Fibroblast of lung (primary cell): ENCODE measurements at regions not wholly inside any gene's neighbourhood (a gene's known extent, or its start where the extent isn't known, plus 50 kb on each side); places are given as distances from the start of the nearest gene placed in this dataset.
A peak's percentile ranks its signal among the peaks of the same experiment; 100 is the strongest.

Experiments used
- DNase-seq, 2 donors: peaks; one replicate each; pipeline versions ENCODE4 v3.0.0 to v3.0.0-alpha.2; 2010; ENCODE audit warnings: low read depth in 2 of 2
- H2AFZ ChIP-seq: 2 replicates; pipeline ENCODE4 v1.5.1; 2012; ENCODE audit warnings: low read length, control low read depth, inconsistent platforms
- H3K27ac ChIP-seq: 2 replicates; pipeline ENCODE4 v1.5.1; 2011; ENCODE audit warnings: low read length, control low read depth; ENCODE audit not compliant: insufficient read depth
- H3K27me3 ChIP-seq: 2 replicates; pipeline ENCODE4 v1.5.1; 2011; ENCODE audit warnings: mild to moderate bottlenecking, low read length; ENCODE audit not compliant: control insufficient read depth, insufficient read depth
- H3K36me3 ChIP-seq: 2 replicates; pipeline ENCODE4 v1.5.1; 2011; ENCODE audit warnings: low read length; ENCODE audit not compliant: control insufficient read depth, insufficient read depth
- H3K4me1 ChIP-seq: 2 replicates; pipeline ENCODE4 v1.5.1; 2011; ENCODE audit warnings: low read length; ENCODE audit not compliant: control insufficient read depth, insufficient read depth; ENCODE audit errors: extremely low read depth
- H3K4me2 ChIP-seq: 2 replicates; pipeline ENCODE4 v1.5.1; 2011; ENCODE audit warnings: low read length, control low read depth; ENCODE audit not compliant: insufficient read depth; ENCODE audit errors: extremely low read depth
- H3K4me3 ChIP-seq, 4 experiments: fragments of 200-600 bp in 1 of 4; sonication (generic) in 1 of 4; replicated peaks in 1 of 4; 2 replicates each; pipeline ENCODE4 v1.5.1; 2011 to 2016; ENCODE audit warnings: low read length in 4 of 4, low read depth in 3 of 4, mild to moderate bottlenecking in 3 of 4, control low read depth in 2 of 4, inconsistent platforms in 1 of 4, mixed read lengths in 1 of 4; ENCODE audit not compliant: insufficient read depth in 1 of 4; ENCODE audit errors: control extremely low read depth in 1 of 4
- H3K79me2 ChIP-seq: 2 replicates; pipeline ENCODE4 v1.5.1; 2012; ENCODE audit warnings: mild to moderate bottlenecking, low read length, inconsistent platforms; ENCODE audit not compliant: control insufficient read depth, insufficient read depth
- H3K9ac ChIP-seq: 2 replicates; pipeline ENCODE4 v1.5.1; 2011; ENCODE audit warnings: mild to moderate bottlenecking, low read length, control low read depth; ENCODE audit not compliant: insufficient read depth
- H3K9me3 ChIP-seq: 2 replicates; pipeline ENCODE4 v1.5.1; 2012; ENCODE audit warnings: low read depth, low read length; ENCODE audit not compliant: control insufficient read depth, insufficient read depth
- H4K20me1 ChIP-seq: 2 replicates; pipeline ENCODE4 v1.5.1; 2011; ENCODE audit warnings: low read length; ENCODE audit not compliant: control insufficient read depth, insufficient read depth; ENCODE audit errors: extremely low read depth
- EZH2 ChIP-seq: IDR thresholded peaks from 2 replicates; pipeline ENCODE4 v1.5.1; 2012; ENCODE audit warnings: low read length, control low read depth, mild to moderate bottlenecking; ENCODE audit errors: missing control alignments
- TF ChIP-seq, protein P1 (sequence below), 2 donors: IDR thresholded peaks in 1 of 2; conservative IDR thresholded peaks in 1 of 2; 1 replicate in 1 of 2; 2 replicates in 1 of 2; pipeline ENCODE4 v1.5.1; 2011 to 2012; ENCODE audit warnings: low read length in 2 of 2, control low read depth in 1 of 2, inconsistent platforms in 1 of 2, low read depth in 1 of 2, mild to moderate bottlenecking in 1 of 2

DNA sequence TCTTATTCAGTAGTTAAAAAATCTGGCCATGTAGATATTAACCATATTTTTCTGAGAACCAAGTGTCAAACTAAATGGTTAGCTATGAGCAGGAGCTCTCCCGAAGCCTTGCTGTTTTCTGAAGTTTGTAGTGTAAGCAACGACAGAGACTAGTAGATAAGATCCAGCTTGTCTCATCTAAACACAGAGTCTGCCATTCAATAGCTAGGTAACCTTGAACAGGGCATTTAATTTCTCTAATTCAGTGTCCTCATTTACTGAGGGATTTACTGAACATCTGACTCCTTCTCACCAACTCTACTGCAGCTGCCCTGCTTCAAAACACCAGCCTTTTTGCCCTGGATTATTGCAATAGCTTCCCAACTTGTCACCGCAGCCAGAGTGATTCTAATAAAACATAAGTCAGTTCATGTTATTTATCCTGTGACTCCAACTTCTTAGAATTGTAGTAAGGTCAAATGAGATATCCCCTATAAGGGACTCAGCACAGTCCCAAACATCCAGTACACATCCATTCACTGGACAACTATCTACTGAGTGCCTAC lies 337.0 kb downstream of the PLK2 start:
- no peak overlapping the region for H3K27ac ChIP-seq
- no peak for DNase-seq
- H3K79me2 ChIP-seq, result no peaks in the 10 kb centered on the region
- no peaks in the 10 kb centered on the region for H3K36me3 ChIP-seq
- H2AFZ ChIP-seq, result no peak overlapping the region
- no peaks in the 10 kb centered on the region for H4K20me1 ChIP-seq
- H3K4me2 ChIP-seq, result no peak overlapping the region
- TF ChIP-seq EZH2, result no peak
- TF ChIP-seq, protein P1, sequence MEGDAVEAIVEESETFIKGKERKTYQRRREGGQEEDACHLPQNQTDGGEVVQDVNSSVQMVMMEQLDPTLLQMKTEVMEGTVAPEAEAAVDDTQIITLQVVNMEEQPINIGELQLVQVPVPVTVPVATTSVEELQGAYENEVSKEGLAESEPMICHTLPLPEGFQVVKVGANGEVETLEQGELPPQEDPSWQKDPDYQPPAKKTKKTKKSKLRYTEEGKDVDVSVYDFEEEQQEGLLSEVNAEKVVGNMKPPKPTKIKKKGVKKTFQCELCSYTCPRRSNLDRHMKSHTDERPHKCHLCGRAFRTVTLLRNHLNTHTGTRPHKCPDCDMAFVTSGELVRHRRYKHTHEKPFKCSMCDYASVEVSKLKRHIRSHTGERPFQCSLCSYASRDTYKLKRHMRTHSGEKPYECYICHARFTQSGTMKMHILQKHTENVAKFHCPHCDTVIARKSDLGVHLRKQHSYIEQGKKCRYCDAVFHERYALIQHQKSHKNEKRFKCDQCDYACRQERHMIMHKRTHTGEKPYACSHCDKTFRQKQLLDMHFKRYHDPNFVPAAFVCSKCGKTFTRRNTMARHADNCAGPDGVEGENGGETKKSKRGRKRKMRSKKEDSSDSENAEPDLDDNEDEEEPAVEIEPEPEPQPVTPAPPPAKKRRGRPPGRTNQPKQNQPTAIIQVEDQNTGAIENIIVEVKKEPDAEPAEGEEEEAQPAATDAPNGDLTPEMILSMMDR (conservative IDR thresholded peaks at IDR 0.05 in 1 of 2, IDR thresholded peaks at IDR 0.05 in 1 of 2; ENCODE audit: low read depth in 1 of 2, low read length in 2 of 2), result no peak
- H3K9ac ChIP-seq, result no peak overlapping the region
- H3K27me3 ChIP-seq, result no peaks in the 10 kb centered on the region
- no peaks in the 10 kb centered on the region for H3K4me1 ChIP-seq
- no peaks in the 10 kb centered on the region for H3K9me3 ChIP-seq
- H3K4me3 ChIP-seq, result no peak overlapping the region

DNA sequence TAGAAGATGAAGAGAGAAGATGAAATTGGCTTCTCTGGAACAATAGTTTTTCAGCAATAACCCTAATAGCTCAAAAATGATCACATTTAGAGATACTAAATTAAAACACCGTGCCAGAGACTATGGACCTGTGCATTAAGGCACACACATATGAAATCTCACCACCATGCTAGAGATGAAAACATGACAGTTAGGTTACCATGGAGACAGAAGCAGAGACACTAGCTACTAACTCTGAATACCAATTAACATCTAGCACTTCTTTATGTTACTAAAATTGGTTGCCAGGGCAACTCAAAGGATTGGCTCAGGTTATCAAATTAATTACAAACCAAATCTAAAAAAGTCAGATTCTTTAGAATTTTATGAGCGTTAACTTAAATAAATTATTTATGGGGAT lies 337.7 kb downstream of the PLK2 start:
- Histone ChIP-seq H2AFZ (no peak overlapping the region), H3K4me1 (no peaks in the 10 kb centered on the region), H4K20me1 (no peaks in the 10 kb centered on the region), H3K4me3 (no peak overlapping the region), H3K79me2 (no peaks in the 10 kb centered on the region), H3K4me2 (no peak overlapping the region), H3K36me3 (no peaks in the 10 kb centered on the region), H3K27ac (no peak overlapping the region), H3K27me3 (no peaks in the 10 kb centered on the region), H3K9ac (no peak overlapping the region), H3K9me3 (no peaks in the 10 kb centered on the region)
- TF ChIP-seq, protein P1 (conservative IDR thresholded peaks at IDR 0.05 in 1 of 2, IDR thresholded peaks at IDR 0.05 in 1 of 2; ENCODE audit: low read depth in 1 of 2, low read length in 2 of 2), result no peak
- TF ChIP-seq EZH2, result no peak
- DNase-seq, result no peak

DNA sequence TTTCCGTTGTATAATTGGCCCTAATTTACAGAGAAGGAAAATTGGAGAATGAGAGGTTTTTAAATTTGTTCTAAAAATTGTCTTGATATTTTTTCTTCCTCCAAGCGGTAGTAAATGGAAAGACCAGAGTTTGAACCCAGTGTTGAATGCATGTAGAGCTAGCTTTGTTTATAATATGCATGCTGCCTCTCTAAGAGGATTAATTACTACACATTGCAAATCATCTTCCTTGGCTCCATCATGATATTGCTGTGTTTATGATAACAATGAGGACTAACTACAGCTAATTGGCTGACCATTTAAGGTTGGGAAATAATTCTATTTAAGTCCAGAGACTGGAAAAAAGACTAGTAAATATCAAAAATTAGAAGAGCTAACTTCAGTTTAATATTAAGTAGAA lies 338.5 kb downstream of the PLK2 start:
- no peak overlapping the region for H3K9ac ChIP-seq
- H3K79me2 ChIP-seq, result no peaks in the 10 kb centered on the region
- peak in 1 of 2 donors; percentile 36 for DNase-seq
- H3K4me1 ChIP-seq, result no peaks in the 10 kb centered on the region
- no peak overlapping the region for H3K4me2 ChIP-seq
- TF ChIP-seq, protein P1 (conservative IDR thresholded peaks at IDR 0.05 in 1 of 2, IDR thresholded peaks at IDR 0.05 in 1 of 2; ENCODE audit: low read depth in 1 of 2, low read length in 2 of 2), result no peak
- no peak for TF ChIP-seq EZH2
- H3K9me3 ChIP-seq, result no peaks in the 10 kb centered on the region
- H3K36me3 ChIP-seq, result no peaks in the 10 kb centered on the region
- no peaks in the 10 kb centered on the region for H3K27me3 ChIP-seq
- no peak overlapping the region for H3K4me3 ChIP-seq
- no peak overlapping the region for H3K27ac ChIP-seq
- H4K20me1 ChIP-seq, result no peaks in the 10 kb centered on the region
- no peak overlapping the region for H2AFZ ChIP-seq
